Stomach (tissue), 4 donors: ENCODE measurements at regions not wholly inside any gene's neighbourhood (a gene's known extent, or its start where the extent isn't known, plus 50 kb on each side); places are given as distances from the start of the nearest gene placed in this dataset.

Source experiments
- POLR2A ChIP-seq, 4 donors: fragments of 450-650 bp; IDR thresholded peaks; one replicate each; pipeline ENCODE4 v1.6.1; 2016; ENCODE audit warnings: antibody characterized with exemption in 4 of 4, control low read depth in 2 of 4, mild to moderate bottlenecking in 1 of 4, moderate library complexity in 1 of 4
- POLR2AphosphoS5 ChIP-seq, 3 donors: sonication (generic); formaldehyde crosslinking; IDR thresholded peaks; one replicate each; pipeline ENCODE4 v1.6.1; 2016; ENCODE audit warnings: antibody characterized with exemption in 3 of 3
- TF ChIP-seq, protein P1 (sequence below), 7 experiments: fragments of 450-650 bp in 4 of 7; fragments of 200-600 bp in 3 of 7; sonication (generic) in 3 of 7; IDR thresholded peaks; one replicate each; pipeline ENCODE4 v1.5.1; 2016 to 2019; ENCODE audit warnings: antibody characterized with exemption in 7 of 7, control low read depth in 2 of 7, mild to moderate bottlenecking in 1 of 7

DNA sequence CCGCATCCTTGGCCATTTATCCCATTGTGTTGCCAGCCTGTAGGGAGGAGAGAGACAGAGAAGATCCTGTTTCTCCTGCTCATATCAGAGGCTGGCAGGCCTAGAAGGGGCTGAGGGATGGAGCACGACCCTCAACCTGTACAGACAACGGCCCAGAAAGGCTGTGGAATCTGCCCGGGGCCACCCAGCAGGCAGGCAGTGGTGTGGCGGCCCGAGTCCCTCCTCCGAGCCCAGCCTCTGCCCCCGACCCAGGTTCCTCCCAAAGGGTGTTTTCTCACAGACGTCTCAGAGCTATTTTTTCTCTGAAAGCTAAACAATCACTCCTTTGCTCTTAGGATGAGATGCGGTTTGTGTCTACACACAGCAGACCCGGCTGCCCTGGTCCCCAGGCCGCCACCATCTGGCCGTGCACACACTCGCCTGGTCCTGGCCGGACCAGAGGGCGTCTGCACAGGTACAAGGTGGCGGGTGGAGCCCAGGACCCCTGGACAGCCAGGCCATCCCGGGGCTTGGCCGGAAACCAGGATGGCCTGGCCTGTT, 69.3 kb downstream of the FOXL3 start:
- TF ChIP-seq POLR2A (IDR thresholded peaks at IDR 0.05) = no peak
- no peak for TF ChIP-seq POLR2AphosphoS5 (IDR thresholded peaks at IDR 0.05)
- TF ChIP-seq, protein P1, sequence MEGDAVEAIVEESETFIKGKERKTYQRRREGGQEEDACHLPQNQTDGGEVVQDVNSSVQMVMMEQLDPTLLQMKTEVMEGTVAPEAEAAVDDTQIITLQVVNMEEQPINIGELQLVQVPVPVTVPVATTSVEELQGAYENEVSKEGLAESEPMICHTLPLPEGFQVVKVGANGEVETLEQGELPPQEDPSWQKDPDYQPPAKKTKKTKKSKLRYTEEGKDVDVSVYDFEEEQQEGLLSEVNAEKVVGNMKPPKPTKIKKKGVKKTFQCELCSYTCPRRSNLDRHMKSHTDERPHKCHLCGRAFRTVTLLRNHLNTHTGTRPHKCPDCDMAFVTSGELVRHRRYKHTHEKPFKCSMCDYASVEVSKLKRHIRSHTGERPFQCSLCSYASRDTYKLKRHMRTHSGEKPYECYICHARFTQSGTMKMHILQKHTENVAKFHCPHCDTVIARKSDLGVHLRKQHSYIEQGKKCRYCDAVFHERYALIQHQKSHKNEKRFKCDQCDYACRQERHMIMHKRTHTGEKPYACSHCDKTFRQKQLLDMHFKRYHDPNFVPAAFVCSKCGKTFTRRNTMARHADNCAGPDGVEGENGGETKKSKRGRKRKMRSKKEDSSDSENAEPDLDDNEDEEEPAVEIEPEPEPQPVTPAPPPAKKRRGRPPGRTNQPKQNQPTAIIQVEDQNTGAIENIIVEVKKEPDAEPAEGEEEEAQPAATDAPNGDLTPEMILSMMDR (IDR thresholded peaks at IDR 0.05) = no peak
